ENCODE measurements at regions not wholly inside any gene's neighbourhood (a gene's known extent, or its start where the extent isn't known, plus 50 kb on each side); places are given as distances from the start of the nearest gene placed in this dataset.

DNA sequence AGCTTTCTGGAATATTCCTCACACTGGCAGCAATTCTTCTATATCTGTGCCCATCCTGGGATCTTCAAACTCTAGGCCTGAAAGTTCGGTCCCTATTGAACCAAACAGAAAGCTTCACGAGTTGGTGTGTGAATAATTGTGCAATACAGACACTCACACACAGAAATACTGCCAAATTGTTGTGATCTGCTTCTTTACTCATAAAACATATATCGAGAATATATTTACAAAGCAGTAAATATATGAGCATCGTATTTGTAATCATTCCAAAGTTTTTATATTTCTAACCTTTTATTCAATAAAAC lies 56.6 kb upstream of the BEX4 start:
- no peak for DNase-seq (ENCODE audit: low spot score)

DNA sequence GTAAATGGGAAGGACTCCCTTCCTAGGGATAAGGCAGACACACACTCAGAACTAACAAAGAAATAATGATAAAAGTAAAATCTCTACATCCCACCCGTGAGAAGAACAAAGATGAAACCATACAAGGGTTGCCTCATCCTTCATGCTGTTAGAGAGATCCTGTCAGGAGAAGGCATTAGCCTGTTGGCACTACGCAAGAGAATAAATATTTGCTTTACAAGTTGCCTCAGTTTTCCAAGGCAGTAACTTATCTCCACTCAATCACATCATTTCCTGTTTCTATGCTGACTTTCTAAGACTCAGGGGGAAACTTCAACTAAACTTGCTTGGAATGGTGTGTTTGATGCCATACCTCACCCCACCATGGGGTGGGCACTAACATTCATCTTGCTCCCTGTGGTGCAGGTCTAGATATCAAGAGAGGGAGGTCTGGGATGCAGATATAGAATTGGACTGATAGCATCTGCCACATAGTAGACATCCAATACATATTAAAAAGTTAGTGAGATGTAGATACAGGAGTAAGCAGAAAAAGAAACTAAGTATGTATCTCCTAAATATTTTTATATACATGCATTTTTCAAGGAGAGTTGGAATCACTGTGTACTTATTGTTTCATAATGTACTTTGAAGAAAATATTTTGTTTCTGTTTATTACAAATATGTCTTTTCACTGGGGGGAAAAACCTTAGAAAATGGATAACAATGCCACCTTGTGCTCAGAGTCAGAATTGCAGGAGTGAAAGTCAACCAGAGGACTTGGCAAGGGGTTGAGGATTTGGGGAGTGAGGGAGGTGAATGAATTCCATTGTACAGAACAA lies 57.2 kb upstream of the BEX4 start:
- peak; percentile 68 for DNase-seq (ENCODE audit: low spot score)

DNA sequence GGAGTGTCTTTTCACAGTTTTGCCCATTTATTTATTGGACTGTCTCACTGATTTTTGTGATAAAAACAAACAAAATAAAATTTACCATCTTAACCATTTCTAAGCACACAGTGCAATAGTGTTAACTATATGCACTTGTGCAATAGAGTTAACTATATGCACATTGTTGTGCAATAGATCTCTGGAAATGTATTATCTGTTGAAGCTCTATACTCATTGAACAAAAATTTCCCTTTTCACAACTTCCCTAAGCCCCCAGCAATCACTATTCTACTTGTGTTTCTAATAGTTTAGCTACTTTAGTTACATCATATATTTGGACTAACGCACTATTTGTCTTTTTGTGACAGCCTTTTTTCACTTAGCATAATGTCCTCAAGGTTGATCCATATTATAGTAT lies 59.7 kb upstream of the BEX4 start:
- DNase-seq (ENCODE audit: low spot score): no peak

DNA sequence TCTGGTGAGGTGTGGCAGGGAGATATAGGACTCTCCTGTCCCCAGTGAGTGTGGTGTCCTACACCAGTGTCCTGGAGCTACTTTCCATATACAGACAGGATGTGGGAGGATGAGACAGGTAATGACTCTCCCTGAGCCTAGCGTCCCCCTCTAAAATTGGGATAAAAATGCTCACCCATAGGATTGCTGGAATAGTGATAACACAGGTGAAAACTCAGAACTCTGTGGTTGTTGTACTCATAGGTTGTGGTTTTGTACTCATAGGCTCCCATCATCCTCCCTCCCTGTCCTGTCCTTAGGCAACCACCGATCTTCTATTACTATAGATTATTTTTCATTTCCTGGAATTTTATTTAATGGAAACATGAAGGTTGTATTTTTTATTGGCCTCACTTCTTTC lies 60.7 kb upstream of the NXF3 start:
- no peak for DNase-seq (ENCODE audit: low spot score)

DNA sequence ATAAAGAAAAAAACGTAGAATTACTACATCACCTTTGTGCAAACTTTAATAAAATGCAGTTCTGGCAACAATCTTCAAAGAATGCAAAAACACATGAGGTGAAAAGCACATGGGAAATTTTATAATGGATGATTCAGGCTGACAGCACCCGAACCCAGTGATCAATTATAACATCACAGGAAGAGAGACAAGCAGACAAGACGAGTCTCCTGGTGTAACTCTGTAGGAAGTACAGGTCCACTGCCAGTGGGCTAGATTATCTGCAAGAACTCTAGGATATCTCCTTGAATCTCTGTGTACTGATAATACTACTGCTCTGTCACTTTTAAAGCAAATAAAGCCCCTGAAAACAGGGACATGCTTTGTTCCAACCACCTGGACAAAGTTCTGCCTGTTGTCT lies 58.9 kb upstream of the NXF3 start:
- DNase-seq (ENCODE audit: low spot score): no peak

DNA sequence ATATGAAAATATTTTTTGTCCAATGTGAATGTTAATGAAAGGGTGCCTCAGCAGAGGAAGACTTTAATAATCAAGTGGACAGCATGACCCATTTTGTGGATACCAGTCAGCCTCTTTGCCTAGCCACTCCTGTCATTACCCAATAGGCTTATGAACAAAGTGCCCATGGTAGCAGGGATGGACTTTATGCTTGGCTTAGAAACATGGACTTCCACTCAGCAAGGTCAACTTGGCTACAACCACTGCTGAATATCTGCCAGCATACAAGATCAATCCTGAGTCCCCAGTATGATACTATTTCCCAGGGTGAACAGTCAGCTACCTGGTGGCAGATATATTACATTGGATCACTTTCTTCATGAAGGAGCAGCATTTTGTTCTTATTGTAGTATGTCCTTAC lies 56.7 kb upstream of the NXF3 start:
- DNase-seq (ENCODE audit: low spot score): no peak

DNA sequence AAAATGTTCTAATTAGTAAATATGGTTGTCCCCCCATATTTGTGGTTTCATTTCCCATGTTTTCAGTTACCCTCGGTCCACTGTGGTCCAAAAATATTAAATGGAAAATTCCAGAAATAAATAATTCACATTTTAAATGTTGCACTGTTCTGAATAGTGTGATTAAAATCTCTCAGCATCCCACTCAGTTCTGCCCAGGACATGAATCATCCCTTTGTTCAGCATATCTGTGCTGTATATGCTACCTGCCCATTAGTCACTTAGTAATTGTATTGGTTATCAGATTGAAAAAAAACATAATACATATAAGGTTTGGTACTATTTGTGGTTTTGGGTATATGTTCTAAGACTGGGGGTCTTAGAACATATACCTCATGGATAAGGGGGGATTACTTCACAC lies 55.1 kb upstream of the NXF3 start:
- DNase-seq (ENCODE audit: low spot score): no peak
